H1 (cell line): ENCODE measurements at regions not wholly inside any gene's neighbourhood (a gene's known extent, or its start where the extent isn't known, plus 50 kb on each side); places are given as distances from the start of the nearest gene placed in this dataset.

Source experiments
- CTCF ChIP-seq, 3 experiments: IDR thresholded peaks; 1 replicate in 2 of 3; 2 replicates in 1 of 3; pipeline versions ENCODE4 v1.5.1 to v1.6.1; 2011; ENCODE audit warnings: low read length in 3 of 3, mild to moderate bottlenecking in 3 of 3, inconsistent platforms in 2 of 3, low read depth in 1 of 3, moderate library complexity in 1 of 3; ENCODE audit not compliant: insufficient read depth in 1 of 3; ENCODE audit errors: control extremely low read depth in 1 of 3
- EGR1 ChIP-seq: IDR thresholded peaks from 2 replicates; pipeline ENCODE4 v1.6.1; 2011; ENCODE audit warnings: low read depth, low read length, borderline replicate concordance
- NRF1 ChIP-seq: IDR thresholded peaks from 2 replicates; pipeline ENCODE4 v1.6.1; 2011; ENCODE audit warnings: mild to moderate bottlenecking, low read depth, low read length, improper control_type of control experiment

GRCh38 chr2:144227427-144228105 lies 292.4 kb downstream of the ZEB2 start:
- no peak for TF ChIP-seq NRF1
- TF ChIP-seq EGR1: no peak
- no peak for TF ChIP-seq CTCF (IDR thresholded peaks at IDR 0.05; ENCODE audit: control extremely low read depth in 1 of 3, insufficient read depth in 1 of 3, low read depth in 1 of 3, low read length in 3 of 3)
